ENCODE measurements at regions not wholly inside any gene's neighbourhood (a gene's known extent, or its start where the extent isn't known, plus 50 kb on each side); places are given as distances from the start of the nearest gene placed in this dataset.

DNA sequence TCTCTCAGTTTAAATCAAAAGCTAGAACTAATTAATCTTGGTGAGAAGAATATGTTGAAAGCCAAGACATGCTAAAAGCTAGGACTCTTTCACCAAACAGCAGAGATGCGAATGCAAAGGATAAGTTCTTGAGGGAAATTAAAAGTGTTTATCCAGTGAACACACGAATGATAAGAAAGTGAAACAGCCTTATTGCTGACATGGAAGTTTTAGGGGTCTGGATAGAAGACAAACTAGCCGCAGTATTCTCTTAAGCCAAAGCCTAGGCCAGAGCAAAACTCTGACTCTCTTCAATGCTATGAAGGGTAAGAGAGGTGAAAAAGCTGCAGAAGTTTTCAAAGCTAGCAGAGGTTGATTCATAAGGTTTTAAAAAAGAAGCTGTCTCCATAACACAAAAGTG is 103.0 kb downstream of the UFM1 start:
- TF ChIP-seq, protein P1, sequence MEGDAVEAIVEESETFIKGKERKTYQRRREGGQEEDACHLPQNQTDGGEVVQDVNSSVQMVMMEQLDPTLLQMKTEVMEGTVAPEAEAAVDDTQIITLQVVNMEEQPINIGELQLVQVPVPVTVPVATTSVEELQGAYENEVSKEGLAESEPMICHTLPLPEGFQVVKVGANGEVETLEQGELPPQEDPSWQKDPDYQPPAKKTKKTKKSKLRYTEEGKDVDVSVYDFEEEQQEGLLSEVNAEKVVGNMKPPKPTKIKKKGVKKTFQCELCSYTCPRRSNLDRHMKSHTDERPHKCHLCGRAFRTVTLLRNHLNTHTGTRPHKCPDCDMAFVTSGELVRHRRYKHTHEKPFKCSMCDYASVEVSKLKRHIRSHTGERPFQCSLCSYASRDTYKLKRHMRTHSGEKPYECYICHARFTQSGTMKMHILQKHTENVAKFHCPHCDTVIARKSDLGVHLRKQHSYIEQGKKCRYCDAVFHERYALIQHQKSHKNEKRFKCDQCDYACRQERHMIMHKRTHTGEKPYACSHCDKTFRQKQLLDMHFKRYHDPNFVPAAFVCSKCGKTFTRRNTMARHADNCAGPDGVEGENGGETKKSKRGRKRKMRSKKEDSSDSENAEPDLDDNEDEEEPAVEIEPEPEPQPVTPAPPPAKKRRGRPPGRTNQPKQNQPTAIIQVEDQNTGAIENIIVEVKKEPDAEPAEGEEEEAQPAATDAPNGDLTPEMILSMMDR (optimal IDR thresholded peaks at IDR 0.05 in 1 of 3, IDR thresholded peaks at IDR 0.05 in 1 of 3, conservative IDR thresholded peaks at IDR 0.05 in 1 of 3; ENCODE audit: extremely low read depth in 1 of 3, insufficient read depth in 2 of 3, low read length in 3 of 3): no peak
- TF ChIP-seq EZH2 (IDR thresholded peaks at IDR 0.05; ENCODE audit: low read length): no peak
